ENCODE measurements at regions not wholly inside any gene's neighbourhood (a gene's known extent, or its start where the extent isn't known, plus 50 kb on each side); places are given as distances from the start of the nearest gene placed in this dataset.

DNA sequence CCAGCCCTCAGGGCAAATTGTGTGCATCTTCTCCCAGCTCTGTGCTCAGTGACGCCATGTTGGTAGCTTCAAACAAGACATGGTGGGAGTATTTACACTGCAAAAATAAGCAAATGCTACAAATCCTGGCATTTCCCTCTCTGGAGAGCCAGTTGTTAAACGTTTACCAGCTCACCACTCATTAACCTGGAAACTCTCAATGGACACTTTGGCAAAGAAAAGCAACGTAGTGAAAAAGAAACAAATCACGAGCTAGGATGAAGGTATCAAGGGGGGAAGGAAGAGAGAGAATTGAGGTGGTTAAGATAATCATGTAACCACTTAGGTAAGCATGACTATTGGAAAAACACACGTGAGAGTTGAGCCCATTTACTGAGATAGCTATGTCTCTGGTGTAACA, 72.5 kb downstream of the MRPS30 start:
- Histone ChIP-seq H2AFZ (ENCODE audit: low read depth, low read length) (no peak overlapping the region), H3K79me2 (replicated peaks; ENCODE audit: insufficient read depth, low read length) (no peaks in the 10 kb centered on the region), H3K4me3 (ENCODE audit: low read length) (no peak overlapping the region), H3K9me2 (ENCODE audit: insufficient read depth, low read length) (no peaks in the 10 kb centered on the region), H3K9ac (ENCODE audit: low read length) (no peak overlapping the region), H3K27ac (ENCODE audit: low read length) (no peak overlapping the region), H3K9me3 (ENCODE audit: low read length) (no peaks in the 10 kb centered on the region), H3F3A (ENCODE audit: insufficient read depth, low read length, poor library complexity, severe bottlenecking) (no peaks in the 10 kb centered on the region), H4K20me1 (ENCODE audit: insufficient read depth) (no peaks in the 10 kb centered on the region), H3K36me3 (ENCODE audit: insufficient read depth, low read length) (no peaks in the 10 kb centered on the region), H3K27me3 (ENCODE audit: insufficient read depth, low read depth, low read length) (no peaks in the 10 kb centered on the region), H3K4me2 (ENCODE audit: low read length) (no peak overlapping the region)
- TF ChIP-seq EZH2 (IDR thresholded peaks at IDR 0.05; ENCODE audit: borderline replicate concordance, insufficient read depth, low read length, poor library complexity, severe bottlenecking) (no peak), RAD21 (conservative IDR thresholded peaks at IDR 0.05) (no peak), TAF1 (IDR thresholded peaks at IDR 0.05; ENCODE audit: low read depth) (no peak), MXI1 (conservative IDR thresholded peaks at IDR 0.05; ENCODE audit: poor library complexity, severe bottlenecking) (no peak), SMC3 (conservative IDR thresholded peaks at IDR 0.05; ENCODE audit: poor library complexity) (no peak), EP300 (conservative IDR thresholded peaks at IDR 0.05; ENCODE audit: poor library complexity, severe bottlenecking) (no peak)
- TF ChIP-seq, protein P1, sequence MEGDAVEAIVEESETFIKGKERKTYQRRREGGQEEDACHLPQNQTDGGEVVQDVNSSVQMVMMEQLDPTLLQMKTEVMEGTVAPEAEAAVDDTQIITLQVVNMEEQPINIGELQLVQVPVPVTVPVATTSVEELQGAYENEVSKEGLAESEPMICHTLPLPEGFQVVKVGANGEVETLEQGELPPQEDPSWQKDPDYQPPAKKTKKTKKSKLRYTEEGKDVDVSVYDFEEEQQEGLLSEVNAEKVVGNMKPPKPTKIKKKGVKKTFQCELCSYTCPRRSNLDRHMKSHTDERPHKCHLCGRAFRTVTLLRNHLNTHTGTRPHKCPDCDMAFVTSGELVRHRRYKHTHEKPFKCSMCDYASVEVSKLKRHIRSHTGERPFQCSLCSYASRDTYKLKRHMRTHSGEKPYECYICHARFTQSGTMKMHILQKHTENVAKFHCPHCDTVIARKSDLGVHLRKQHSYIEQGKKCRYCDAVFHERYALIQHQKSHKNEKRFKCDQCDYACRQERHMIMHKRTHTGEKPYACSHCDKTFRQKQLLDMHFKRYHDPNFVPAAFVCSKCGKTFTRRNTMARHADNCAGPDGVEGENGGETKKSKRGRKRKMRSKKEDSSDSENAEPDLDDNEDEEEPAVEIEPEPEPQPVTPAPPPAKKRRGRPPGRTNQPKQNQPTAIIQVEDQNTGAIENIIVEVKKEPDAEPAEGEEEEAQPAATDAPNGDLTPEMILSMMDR (IDR thresholded peaks at IDR 0.05; ENCODE audit: poor library complexity, severe bottlenecking) = no peak
- TF ChIP-seq, protein P2, sequence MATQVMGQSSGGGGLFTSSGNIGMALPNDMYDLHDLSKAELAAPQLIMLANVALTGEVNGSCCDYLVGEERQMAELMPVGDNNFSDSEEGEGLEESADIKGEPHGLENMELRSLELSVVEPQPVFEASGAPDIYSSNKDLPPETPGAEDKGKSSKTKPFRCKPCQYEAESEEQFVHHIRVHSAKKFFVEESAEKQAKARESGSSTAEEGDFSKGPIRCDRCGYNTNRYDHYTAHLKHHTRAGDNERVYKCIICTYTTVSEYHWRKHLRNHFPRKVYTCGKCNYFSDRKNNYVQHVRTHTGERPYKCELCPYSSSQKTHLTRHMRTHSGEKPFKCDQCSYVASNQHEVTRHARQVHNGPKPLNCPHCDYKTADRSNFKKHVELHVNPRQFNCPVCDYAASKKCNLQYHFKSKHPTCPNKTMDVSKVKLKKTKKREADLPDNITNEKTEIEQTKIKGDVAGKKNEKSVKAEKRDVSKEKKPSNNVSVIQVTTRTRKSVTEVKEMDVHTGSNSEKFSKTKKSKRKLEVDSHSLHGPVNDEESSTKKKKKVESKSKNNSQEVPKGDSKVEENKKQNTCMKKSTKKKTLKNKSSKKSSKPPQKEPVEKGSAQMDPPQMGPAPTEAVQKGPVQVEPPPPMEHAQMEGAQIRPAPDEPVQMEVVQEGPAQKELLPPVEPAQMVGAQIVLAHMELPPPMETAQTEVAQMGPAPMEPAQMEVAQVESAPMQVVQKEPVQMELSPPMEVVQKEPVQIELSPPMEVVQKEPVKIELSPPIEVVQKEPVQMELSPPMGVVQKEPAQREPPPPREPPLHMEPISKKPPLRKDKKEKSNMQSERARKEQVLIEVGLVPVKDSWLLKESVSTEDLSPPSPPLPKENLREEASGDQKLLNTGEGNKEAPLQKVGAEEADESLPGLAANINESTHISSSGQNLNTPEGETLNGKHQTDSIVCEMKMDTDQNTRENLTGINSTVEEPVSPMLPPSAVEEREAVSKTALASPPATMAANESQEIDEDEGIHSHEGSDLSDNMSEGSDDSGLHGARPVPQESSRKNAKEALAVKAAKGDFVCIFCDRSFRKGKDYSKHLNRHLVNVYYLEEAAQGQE (IDR thresholded peaks at IDR 0.05; ENCODE audit: borderline replicate concordance) = no peak

DNA sequence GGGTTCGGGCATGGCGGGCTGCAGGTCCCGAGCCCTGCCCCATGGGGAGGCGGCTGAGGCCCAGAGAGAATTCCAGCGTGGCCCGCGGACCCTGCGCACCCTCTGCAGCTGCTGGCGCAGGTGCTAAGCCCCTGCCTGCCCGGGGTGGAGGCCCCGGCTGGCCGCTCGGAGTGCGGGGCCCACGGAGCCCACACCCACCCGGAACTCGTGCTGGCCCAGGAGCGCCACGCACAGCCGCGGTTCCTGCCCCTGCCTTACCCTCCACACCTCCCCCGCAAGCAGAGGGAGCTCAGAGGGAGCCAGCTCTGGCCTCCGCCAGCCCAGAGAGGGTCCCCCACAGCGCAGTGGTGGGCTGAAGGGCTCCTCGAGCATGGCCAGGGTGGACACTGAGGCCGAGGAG, 75.3 kb downstream of the MRPS30 start:
- TF ChIP-seq TAF1 (IDR thresholded peaks at IDR 0.05; ENCODE audit: low read depth) (no peak), SMC3 (conservative IDR thresholded peaks at IDR 0.05; ENCODE audit: poor library complexity) (no peak), MXI1 (conservative IDR thresholded peaks at IDR 0.05; ENCODE audit: poor library complexity, severe bottlenecking) (no peak), RAD21 (conservative IDR thresholded peaks at IDR 0.05) (no peak), POLR2AphosphoS5 (IDR thresholded peaks at IDR 0.05) (no peak), EZH2 (IDR thresholded peaks at IDR 0.05; ENCODE audit: borderline replicate concordance, insufficient read depth, low read length, poor library complexity, severe bottlenecking) (no peak)
- TF ChIP-seq, protein P1 (IDR thresholded peaks at IDR 0.05; ENCODE audit: poor library complexity, severe bottlenecking) = no peak
- no peak overlapping the region for H3K4me3 ChIP-seq (ENCODE audit: low read length)

More for the DNA sequence above, 75.3 kb downstream of the MRPS30 start:
- no peaks in the 10 kb centered on the region for H3F3A ChIP-seq (ENCODE audit: insufficient read depth, low read length, poor library complexity, severe bottlenecking)
- H3K36me3 ChIP-seq (ENCODE audit: insufficient read depth, low read length) = no peaks in the 10 kb centered on the region
- H4K20me1 ChIP-seq (ENCODE audit: insufficient read depth) = no peaks in the 10 kb centered on the region
- no peak overlapping the region for H2AFZ ChIP-seq (ENCODE audit: low read depth, low read length)
- H3K79me2 ChIP-seq (replicated peaks; ENCODE audit: insufficient read depth, low read length) = no peaks in the 10 kb centered on the region
- H3K27me3 ChIP-seq (ENCODE audit: insufficient read depth, low read depth, low read length) = no peaks in the 10 kb centered on the region
- H3K27ac ChIP-seq (ENCODE audit: low read length) = no peak overlapping the region
- H3K9ac ChIP-seq (ENCODE audit: low read length) = no peak overlapping the region
- H3K4me2 ChIP-seq (ENCODE audit: low read length) = no peak overlapping the region
- no peaks in the 10 kb centered on the region for H3K9me3 ChIP-seq (ENCODE audit: low read length)
- no peaks in the 10 kb centered on the region for H3K9me2 ChIP-seq (ENCODE audit: insufficient read depth, low read length)
